ENCODE measurements at regions not wholly inside any gene's neighbourhood (a gene's known extent, or its start where the extent isn't known, plus 50 kb on each side); places are given as distances from the start of the nearest gene placed in this dataset.

GRCh38 chr15:68495221-68495950 lies 63.4 kb upstream of the ITGA11 start:
- Histone ChIP-seq H4K8ac (ENCODE audit: extremely low read depth, insufficient read depth, low read length) (no peak overlapping the region), H3K4me2 (ENCODE audit: insufficient read depth in 1 of 2, low read depth in 2 of 2, low read length in 2 of 2) (no peak overlapping the region), H3K4me1 (replicated peaks in 1 of 4; ENCODE audit: control insufficient read depth in 3 of 4, insufficient read depth in 4 of 4, low read length in 3 of 4) (no peaks in the 10 kb centered on the region), H3K56ac (replicated peaks; ENCODE audit: insufficient read length, low read depth, low read length) (no peak overlapping the region), H2BK15ac (ENCODE audit: low read length) (no peak overlapping the region), H3K14ac (ENCODE audit: insufficient read length) (no peak overlapping the region), H3K9ac (replicated peaks in 1 of 4; ENCODE audit: extremely low read depth in 1 of 4, low read depth in 3 of 4, low read length in 3 of 4) (no peak overlapping the region), H3K9me3 (ENCODE audit: insufficient read depth in 2 of 2, low read depth in 1 of 2, low read length in 1 of 2) (no peaks in the 10 kb centered on the region), H3K18ac (ENCODE audit: extremely low read depth, low read length) (no peak overlapping the region), H2BK20ac (ENCODE audit: low read length) (no peak overlapping the region), H3K79me1 (ENCODE audit: low read depth, low read length) (no peaks in the 10 kb centered on the region), H3K27me3 (replicated peaks in 1 of 4; ENCODE audit: control insufficient read depth in 3 of 4, extremely low read depth in 1 of 4, insufficient read depth in 3 of 4, low read length in 3 of 4) (no peaks in the 10 kb centered on the region; a peak in 1 of 7 replicates), H2AK5ac (ENCODE audit: low read depth, low read length) (no peak overlapping the region), H2BK120ac (replicated peaks; ENCODE audit: low read depth, low read length) (no peak overlapping the region), H3K4ac (replicated peaks; ENCODE audit: insufficient read length, low read depth, low read length) (no peak overlapping the region), H4K91ac (replicated peaks; ENCODE audit: insufficient read length, low read length) (no peak overlapping the region), H3K27ac (ENCODE audit: low read depth, low read length) (no peak overlapping the region), H3K23ac (ENCODE audit: insufficient read length) (no peak overlapping the region), H4K20me1 (replicated peaks in 1 of 2; ENCODE audit: control insufficient read depth in 1 of 2, insufficient read depth in 2 of 2, low read length in 2 of 2) (no peaks in the 10 kb centered on the region), H2BK12ac (ENCODE audit: low read depth, low read length) (no peak overlapping the region), H3K79me2 (ENCODE audit: control insufficient read depth in 1 of 2, insufficient read depth in 2 of 2, low read length in 2 of 2) (no peaks in the 10 kb centered on the region), H3K36me3 (ENCODE audit: control insufficient read depth in 2 of 4, insufficient read depth in 4 of 4, low read length in 3 of 4) (no peaks in the 10 kb centered on the region), H4K5ac (ENCODE audit: insufficient read length, low read depth, low read length) (no peak overlapping the region), H2AFZ (ENCODE audit: low read length) (no peak overlapping the region), H3K23me2 (ENCODE audit: low read depth, low read length) (no peaks in the 10 kb centered on the region), H2BK5ac (ENCODE audit: low read depth, low read length) (no peak overlapping the region), H3K4me3 (ENCODE audit: extremely low read depth in 1 of 4, insufficient read depth in 2 of 4, low read depth in 3 of 4, low read length in 4 of 4) (no peak overlapping the region)
- ChIA-PET POLR2A (ENCODE audit: partially characterized antibody) (no interaction called here), CTCF (ENCODE audit: partially characterized antibody) (interaction anchor here (0.6 to 1.0 kb wide), 2 partner anchors 54 to 177 kb away, joined by 3 to 4 read pairs; no protein-coding TSS in a partner anchor)
- TF ChIP-seq CEBPB (IDR thresholded peaks at IDR 0.05; ENCODE audit: low read depth, low read length) (no peak), POLR2AphosphoS5 (IDR thresholded peaks at IDR 0.05; ENCODE audit: low read depth, low read length) (no peak), TAF1 (IDR thresholded peaks at IDR 0.05; ENCODE audit: low read depth, low read length) (no peak), CREB1 (IDR thresholded peaks at IDR 0.05) (no peak), SIN3A (conservative IDR thresholded peaks at IDR 0.05 in 1 of 2, IDR thresholded peaks at IDR 0.05 in 1 of 2; ENCODE audit: low read depth in 1 of 2, low read length in 2 of 2) (no peak), SAP30 (IDR thresholded peaks at IDR 0.05; ENCODE audit: insufficient read depth, insufficient replicate concordance, low read length) (no peak), SP1 (IDR thresholded peaks at IDR 0.05; ENCODE audit: low read depth, low read length) (no peak), SP4 (IDR thresholded peaks at IDR 0.05; ENCODE audit: low read length) (no peak)
- no peak for FAIRE-seq
- 82% methylated on average over 1 of the region's 1 CpG; no CpG with 5 or more reads in 1 of the 2 experiments for WGBS, 2 experiments (ENCODE audit: extremely low coverage in 1 of 2, insufficient coverage in 1 of 2, insufficient read length in 1 of 2, insufficient replicate concordance in 2 of 2, low coverage in 1 of 2, low lambda C conversion rate in 2 of 2, missing lambda C conversion rate in 1 of 2)
- no peak for DNase-seq (ENCODE audit: low read depth in 1 of 2, low spot score in 2 of 2)
